Progenitor cell of endocrine pancreas (in vitro differentiated cells): ENCODE measurements at regions not wholly inside any gene's neighbourhood (a gene's known extent, or its start where the extent isn't known, plus 50 kb on each side); places are given as distances from the start of the nearest gene placed in this dataset.

Source experiments
- DNase-seq: peaks from one replicate; pipeline ENCODE4 v3.0.0; 2021; ENCODE audit warnings: low spot score; ENCODE audit not compliant: unreplicated experiment
- H3K27ac Mint-ChIP-seq: 2 replicates; pipeline ENCODE4 v1.8.0; 2021; ENCODE audit warnings: mild to moderate bottlenecking, moderate library complexity, mixed read lengths
- H3K27me3 Mint-ChIP-seq: 2 replicates; pipeline ENCODE4 v1.8.0; 2021; ENCODE audit warnings: mixed read lengths
- H3K36me3 Mint-ChIP-seq: 2 replicates; pipeline ENCODE4 v1.8.0; 2022; ENCODE audit warnings: mixed read lengths; ENCODE audit not compliant: insufficient read depth
- H3K4me1 Mint-ChIP-seq: 2 replicates; pipeline ENCODE4 v1.8.0; 2021; ENCODE audit warnings: low read depth, mixed read lengths
- H3K4me3 Mint-ChIP-seq: 2 replicates; pipeline ENCODE4 v1.8.0; 2021; ENCODE audit warnings: low read depth, mild to moderate bottlenecking, moderate library complexity, mixed read lengths
- H3K9me3 Mint-ChIP-seq: 2 replicates; pipeline ENCODE4 v1.8.0; 2021; ENCODE audit warnings: low read depth, mixed read lengths
- CTCF ChIP-seq: fragments of 200-600 bp; sonication (generic); IDR thresholded peaks from one replicate; pipeline ENCODE4 v1.5.0; 2021; ENCODE audit warnings: antibody characterized with exemption, mild to moderate bottlenecking; ENCODE audit not compliant: unreplicated experiment

DNA sequence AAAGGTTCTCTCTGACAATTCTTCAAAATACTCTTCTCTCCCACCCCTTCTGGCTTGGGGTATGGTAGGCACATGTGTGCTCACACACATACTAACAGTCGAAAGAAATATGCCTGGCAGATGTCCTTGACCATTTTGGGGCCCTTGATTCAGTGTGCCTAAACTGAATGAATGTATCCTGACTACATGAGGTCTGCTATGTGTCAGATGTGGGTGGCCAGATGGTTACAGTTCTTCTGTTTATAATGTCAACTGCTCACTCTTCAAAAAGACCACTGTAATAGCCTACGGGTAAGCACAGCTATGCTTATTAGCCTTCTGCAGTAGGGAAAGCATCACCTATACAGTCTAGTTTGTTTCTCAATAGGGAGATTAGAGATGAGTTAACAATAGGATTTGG, 63.7 kb upstream of the VEGFC start:
- H3K4me1 Mint-ChIP-seq: no peaks in the 10 kb centered on the region
- TF ChIP-seq CTCF: no peak

DNA sequence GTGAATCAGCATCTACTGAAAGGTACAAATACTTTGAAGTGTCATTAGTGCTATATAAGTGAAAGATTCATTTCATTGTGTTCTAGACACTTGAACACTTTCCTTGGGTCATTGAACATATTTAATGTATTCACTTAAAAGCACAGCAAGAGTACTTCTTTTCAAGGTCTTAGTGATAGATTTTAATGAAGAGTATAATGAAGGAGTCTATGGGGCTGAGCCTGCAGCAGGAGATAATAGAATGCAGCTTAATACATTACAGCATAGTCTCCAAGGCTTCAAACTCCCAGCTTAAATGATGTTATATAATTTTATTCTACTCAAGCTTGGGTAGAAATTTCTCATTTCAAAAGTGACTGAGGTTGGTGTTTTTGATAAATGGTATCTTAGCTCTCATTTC, 66.1 kb upstream of the VEGFC start:
- Mint-ChIP-seq H3K9me3 (no peaks in the 10 kb centered on the region), H3K36me3 (no peaks in the 10 kb centered on the region), H3K27ac (no peak overlapping the region), H3K27me3 (no peaks in the 10 kb centered on the region), H3K4me3 (no peak overlapping the region), H3K4me1 (no peaks in the 10 kb centered on the region)
- no peak for DNase-seq
- TF ChIP-seq CTCF: no peak

More for the DNA sequence above, 63.7 kb upstream of the VEGFC start:
- H3K27ac Mint-ChIP-seq: no peak overlapping the region
- no peaks in the 10 kb centered on the region for H3K27me3 Mint-ChIP-seq
- H3K9me3 Mint-ChIP-seq: no peaks in the 10 kb centered on the region
- H3K36me3 Mint-ChIP-seq: no peaks in the 10 kb centered on the region
- no peak overlapping the region for H3K4me3 Mint-ChIP-seq
- no peak for DNase-seq

GRCh38 chr4:176864238-176864637, 71.5 kb upstream of the VEGFC start:
- no peak for TF ChIP-seq CTCF
- H3K4me1 Mint-ChIP-seq: no peaks in the 10 kb centered on the region
- no peaks in the 10 kb centered on the region for H3K36me3 Mint-ChIP-seq
- no peak overlapping the region for H3K4me3 Mint-ChIP-seq
- H3K9me3 Mint-ChIP-seq: no peaks in the 10 kb centered on the region
- H3K27ac Mint-ChIP-seq: no peak overlapping the region
- no peak for DNase-seq
- no peaks in the 10 kb centered on the region for H3K27me3 Mint-ChIP-seq

DNA sequence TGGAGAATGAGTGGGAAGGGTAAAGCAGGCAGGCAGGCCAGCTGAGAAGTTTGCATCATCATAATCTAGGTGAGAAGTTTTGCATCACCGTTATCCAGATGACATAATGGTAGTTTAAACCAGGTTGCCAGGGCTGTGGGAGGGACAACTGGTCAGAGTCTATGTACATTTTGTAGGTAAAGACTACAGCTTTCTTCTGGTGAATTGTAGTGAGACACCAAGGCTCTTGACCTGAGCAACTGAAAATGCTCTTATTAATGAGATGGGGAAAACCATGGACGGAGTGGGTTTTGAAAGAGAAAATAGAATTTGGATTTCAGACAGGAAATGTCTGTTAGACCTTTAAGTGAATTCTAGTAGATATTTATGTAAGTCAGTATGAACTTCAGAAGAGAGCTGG, 76.0 kb upstream of the VEGFC start:
- no peak for DNase-seq
- peaks cover 7% of the 10 kb centered on the region for H3K9me3 Mint-ChIP-seq
- no peaks in the 10 kb centered on the region for H3K4me1 Mint-ChIP-seq
- no peak overlapping the region for H3K4me3 Mint-ChIP-seq
- no peak overlapping the region for H3K27ac Mint-ChIP-seq
- no peak for TF ChIP-seq CTCF
- H3K36me3 Mint-ChIP-seq: no peaks in the 10 kb centered on the region
- H3K27me3 Mint-ChIP-seq: no peaks in the 10 kb centered on the region

- Mint-ChIP-seq H3K9me3 (peaks cover 7% of the 10 kb centered on the region), H3K27me3 (peaks cover 8% of the 10 kb centered on the region), H3K36me3 (no peaks in the 10 kb centered on the region), H3K4me3 (no peak overlapping the region), H3K4me1 (no peaks in the 10 kb centered on the region), H3K27ac (no peak overlapping the region)
- no peak for TF ChIP-seq CTCF
- DNase-seq: no peak
These were observed 79.7 kb upstream of the VEGFC start for GRCh38 chr4:176872461-176872860.
